H1 (cell line): ENCODE measurements at regions not wholly inside any gene's neighbourhood (a gene's known extent, or its start where the extent isn't known, plus 50 kb on each side); places are given as distances from the start of the nearest gene placed in this dataset.

Experiments used
- BACH1 ChIP-seq: IDR thresholded peaks from 2 replicates; pipeline ENCODE4 v1.6.1; 2012; ENCODE audit warnings: low read length, improper control_type of control experiment
- RNF2 ChIP-seq: fragments of 200-900, 300-1000 bp; sonication (generic); IDR thresholded peaks from 2 replicates; pipeline ENCODE4 v1.7.1; 2016; ENCODE audit warnings: borderline replicate concordance, low read depth, mild to moderate bottlenecking, antibody characterized with exemption, low read length; ENCODE audit not compliant: poor library complexity, severe bottlenecking; ENCODE audit errors: missing control alignments
- SRF ChIP-seq: IDR thresholded peaks from 2 replicates; pipeline ENCODE4 v1.6.1; 2011; ENCODE audit warnings: mild to moderate bottlenecking, low read depth, low read length, moderate library complexity

DNA sequence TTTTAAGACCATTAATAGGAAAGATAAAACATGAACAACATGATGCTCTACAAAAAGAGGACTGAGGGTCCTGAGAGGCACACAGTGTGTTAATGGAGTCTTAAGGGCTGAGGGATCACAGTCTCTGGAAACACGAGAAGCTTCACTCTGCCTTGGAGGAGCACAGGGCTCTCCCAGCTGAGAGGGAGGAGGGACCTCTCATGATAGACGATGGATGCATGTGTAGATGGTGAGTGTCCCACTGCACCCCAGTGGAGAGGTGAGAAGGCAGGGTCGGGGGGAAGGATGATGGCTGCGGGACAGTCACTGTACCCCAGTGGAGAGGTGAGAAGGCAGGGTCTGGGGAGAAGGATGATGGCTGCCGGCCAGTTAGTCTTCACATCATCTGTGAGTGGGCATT lies 613.4 kb downstream of the IRX1 start (continued):
- TF ChIP-seq BACH1 (no peak), SRF (no peak), RNF2 (no peak)
- TF ChIP-seq, all 59 proteins: peak for 0
